ENCODE measurements at regions not wholly inside any gene's neighbourhood (a gene's known extent, or its start where the extent isn't known, plus 50 kb on each side); places are given as distances from the start of the nearest gene placed in this dataset.
"Not testable (repeated sequence)": the region's sequence is repeated elsewhere in the genome, so short reads cannot be mapped to it uniquely, and the experiment has no call there.

GRCh38 chr6:135604035-135604860 is 106.7 kb upstream of the AHI1 start:
- TF ChIP-seq, protein P1, sequence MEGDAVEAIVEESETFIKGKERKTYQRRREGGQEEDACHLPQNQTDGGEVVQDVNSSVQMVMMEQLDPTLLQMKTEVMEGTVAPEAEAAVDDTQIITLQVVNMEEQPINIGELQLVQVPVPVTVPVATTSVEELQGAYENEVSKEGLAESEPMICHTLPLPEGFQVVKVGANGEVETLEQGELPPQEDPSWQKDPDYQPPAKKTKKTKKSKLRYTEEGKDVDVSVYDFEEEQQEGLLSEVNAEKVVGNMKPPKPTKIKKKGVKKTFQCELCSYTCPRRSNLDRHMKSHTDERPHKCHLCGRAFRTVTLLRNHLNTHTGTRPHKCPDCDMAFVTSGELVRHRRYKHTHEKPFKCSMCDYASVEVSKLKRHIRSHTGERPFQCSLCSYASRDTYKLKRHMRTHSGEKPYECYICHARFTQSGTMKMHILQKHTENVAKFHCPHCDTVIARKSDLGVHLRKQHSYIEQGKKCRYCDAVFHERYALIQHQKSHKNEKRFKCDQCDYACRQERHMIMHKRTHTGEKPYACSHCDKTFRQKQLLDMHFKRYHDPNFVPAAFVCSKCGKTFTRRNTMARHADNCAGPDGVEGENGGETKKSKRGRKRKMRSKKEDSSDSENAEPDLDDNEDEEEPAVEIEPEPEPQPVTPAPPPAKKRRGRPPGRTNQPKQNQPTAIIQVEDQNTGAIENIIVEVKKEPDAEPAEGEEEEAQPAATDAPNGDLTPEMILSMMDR (conservative IDR thresholded peaks at IDR 0.05; ENCODE audit: low read depth, low read length) = no peak
- Histone ChIP-seq H3K27ac (no peak overlapping the region), H3K27me3 (ENCODE audit: insufficient read depth, low read depth) (no peaks in the 10 kb centered on the region), H3K4me3 (IDR thresholded peaks at IDR 0.05; ENCODE audit: insufficient read depth, low read depth, low read length) (no peak overlapping the region), H3K4me2 (no peak overlapping the region), H3K9ac (no peak overlapping the region), H4K20me1 (ENCODE audit: insufficient read depth) (no peaks in the 10 kb centered on the region), H2AFZ (ENCODE audit: low read depth) (no peak overlapping the region; the same call in 1 of the 2 replicates), H3K36me3 (ENCODE audit: insufficient read depth) (peaks cover 4% of the 10 kb centered on the region; the same call in 1 of the 2 replicates), H3K4me1 (ENCODE audit: low read depth, poor library complexity, severe bottlenecking) (no peaks in the 10 kb centered on the region), H3K79me2 (ENCODE audit: insufficient read depth, low read depth) (no peaks in the 10 kb centered on the region)

DNA sequence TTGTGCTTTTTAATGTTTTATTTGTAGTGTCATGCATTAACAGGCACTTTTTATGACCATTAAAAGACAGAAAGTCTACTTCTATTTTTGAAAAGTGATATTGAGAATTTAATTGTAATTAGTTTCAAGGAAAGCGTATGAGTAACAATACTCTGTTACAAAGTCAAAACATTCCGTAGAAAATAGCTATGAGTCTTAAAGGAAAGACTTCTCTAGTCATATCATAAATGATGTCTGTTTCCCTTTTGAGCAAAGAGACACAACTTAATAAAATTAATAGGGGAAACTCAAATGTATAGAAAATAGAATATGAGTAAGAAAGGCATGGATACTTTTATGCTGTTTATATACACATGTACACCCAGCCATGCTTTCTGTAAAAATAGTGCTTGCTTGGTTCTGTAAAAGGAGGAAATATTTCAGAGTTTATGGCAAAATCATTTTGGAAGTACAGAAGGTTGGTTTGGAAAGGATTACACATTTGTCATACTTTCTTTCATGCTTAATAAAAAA is 107.8 kb upstream of the AHI1 start:
- H4K20me1 ChIP-seq (ENCODE audit: insufficient read depth) = no peaks in the 10 kb centered on the region
- no peak overlapping the region for H3K4me3 ChIP-seq (IDR thresholded peaks at IDR 0.05; ENCODE audit: insufficient read depth, low read depth, low read length)
- H3K79me2 ChIP-seq (ENCODE audit: insufficient read depth, low read depth) = no peaks in the 10 kb centered on the region
- no peaks in the 10 kb centered on the region for H3K27me3 ChIP-seq (ENCODE audit: insufficient read depth, low read depth)
- H3K4me1 ChIP-seq (ENCODE audit: low read depth, poor library complexity, severe bottlenecking) = no peaks in the 10 kb centered on the region
- no peak overlapping the region for H3K9ac ChIP-seq
- no peak overlapping the region for H2AFZ ChIP-seq (ENCODE audit: low read depth)
- H3K4me2 ChIP-seq = no peak overlapping the region
- TF ChIP-seq, protein P1 (conservative IDR thresholded peaks at IDR 0.05; ENCODE audit: low read depth, low read length) = no peak
- peaks cover 4% of the 10 kb centered on the region; the same call in 1 of the 2 replicates for H3K36me3 ChIP-seq (ENCODE audit: insufficient read depth)
- no peak overlapping the region for H3K27ac ChIP-seq

DNA sequence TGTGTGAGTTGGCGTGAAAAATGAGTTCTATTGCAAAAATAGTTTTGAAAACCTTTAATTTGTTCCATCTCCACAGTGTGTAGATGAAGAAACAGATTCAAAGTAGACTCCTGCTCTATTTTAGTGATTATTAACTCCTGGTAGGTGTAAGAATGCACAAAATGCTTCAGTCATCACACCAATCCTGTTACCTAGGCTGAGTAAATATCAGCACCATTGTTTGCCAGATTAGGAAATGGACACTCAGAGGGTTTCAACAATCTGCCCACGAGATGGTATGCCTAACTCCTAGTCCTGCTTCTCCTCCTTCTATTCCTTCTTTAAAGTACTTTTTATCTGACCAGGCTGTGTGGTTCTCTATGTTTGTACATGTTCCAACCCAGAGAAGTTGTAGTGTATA is 108.9 kb upstream of the AHI1 start:
- no peak overlapping the region for H2AFZ ChIP-seq (ENCODE audit: low read depth)
- TF ChIP-seq, protein P1 (conservative IDR thresholded peaks at IDR 0.05; ENCODE audit: low read depth, low read length) = no peak

DNA sequence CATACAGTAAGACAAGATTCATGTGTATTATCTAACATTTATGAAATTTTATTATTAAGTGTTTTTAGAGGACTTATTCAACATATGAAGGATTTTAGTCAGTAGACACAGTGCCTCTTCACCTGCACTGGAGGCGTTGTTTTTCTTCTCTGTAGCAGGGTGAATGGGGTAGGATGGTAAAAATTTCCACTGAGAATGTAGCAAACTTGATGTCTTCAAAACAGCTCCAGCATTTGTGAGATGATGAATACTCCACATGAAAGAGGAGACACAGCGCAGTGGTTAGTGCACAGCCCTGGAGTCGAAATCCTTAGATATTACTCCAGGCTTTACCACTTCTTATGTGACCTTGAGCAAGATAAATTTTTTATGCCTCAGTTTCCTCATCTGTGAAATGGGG is 110.5 kb upstream of the AHI1 start:
- H4K20me1 ChIP-seq (ENCODE audit: insufficient read depth) = no peaks in the 10 kb centered on the region
- H3K27ac ChIP-seq = no peak overlapping the region

More for the DNA sequence above, 108.9 kb upstream of the AHI1 start:
- H3K4me3 ChIP-seq (IDR thresholded peaks at IDR 0.05; ENCODE audit: insufficient read depth, low read depth, low read length) = no peak overlapping the region
- H3K79me2 ChIP-seq (ENCODE audit: insufficient read depth, low read depth) = no peaks in the 10 kb centered on the region
- no peak overlapping the region for H3K9ac ChIP-seq
- peaks cover under 1% of the 10 kb centered on the region; the same call in 1 of the 2 replicates for H3K36me3 ChIP-seq (ENCODE audit: insufficient read depth)
- no peaks in the 10 kb centered on the region for H4K20me1 ChIP-seq (ENCODE audit: insufficient read depth)
- no peaks in the 10 kb centered on the region for H3K27me3 ChIP-seq (ENCODE audit: insufficient read depth, low read depth)
- no peaks in the 10 kb centered on the region for H3K4me1 ChIP-seq (ENCODE audit: low read depth, poor library complexity, severe bottlenecking)
- no peak overlapping the region for H3K4me2 ChIP-seq
- H3K27ac ChIP-seq = no peak overlapping the region

GRCh38 chr6:135610192-135610591 is 112.7 kb upstream of the AHI1 start:
- H3K4me1 ChIP-seq (ENCODE audit: low read depth, poor library complexity, severe bottlenecking); H3K4me3 ChIP-seq (IDR thresholded peaks at IDR 0.05; ENCODE audit: insufficient read depth, low read depth, low read length); H3K36me3 ChIP-seq (ENCODE audit: insufficient read depth); H3K79me2 ChIP-seq (ENCODE audit: insufficient read depth, low read depth); H2AFZ ChIP-seq (ENCODE audit: low read depth); H3K9ac ChIP-seq; H3K27ac ChIP-seq; H4K20me1 ChIP-seq (ENCODE audit: insufficient read depth); H3K27me3 ChIP-seq (ENCODE audit: insufficient read depth, low read depth); H3K4me2 ChIP-seq: not testable (repeated sequence)

More for the DNA sequence above, 110.5 kb upstream of the AHI1 start:
- no peaks in the 10 kb centered on the region for H3K79me2 ChIP-seq (ENCODE audit: insufficient read depth, low read depth)
- no peaks in the 10 kb centered on the region for H3K27me3 ChIP-seq (ENCODE audit: insufficient read depth, low read depth)
- H2AFZ ChIP-seq (ENCODE audit: low read depth) = no peak overlapping the region
- no peak overlapping the region for H3K4me2 ChIP-seq
- H3K4me3 ChIP-seq (IDR thresholded peaks at IDR 0.05; ENCODE audit: insufficient read depth, low read depth, low read length) = no peak overlapping the region
- no peak overlapping the region for H3K9ac ChIP-seq
- no peaks in the 10 kb centered on the region for H3K36me3 ChIP-seq (ENCODE audit: insufficient read depth)
- TF ChIP-seq, protein P1 (conservative IDR thresholded peaks at IDR 0.05; ENCODE audit: low read depth, low read length) = no peak
- no peaks in the 10 kb centered on the region for H3K4me1 ChIP-seq (ENCODE audit: low read depth, poor library complexity, severe bottlenecking)
